ENCODE measurements at regions not wholly inside any gene's neighbourhood (a gene's known extent, or its start where the extent isn't known, plus 50 kb on each side); places are given as distances from the start of the nearest gene placed in this dataset.

GRCh38 chr2:19677825-19678518 is 223.8 kb downstream of the TTC32 start:
- DNase-seq, result no peak
- Mint-ChIP-seq H3K4me1 (no peaks in the 10 kb centered on the region), H3K27ac (no peak overlapping the region), H3K27me3 (peaks cover 7% of the 10 kb centered on the region), H3K4me3 (no peak overlapping the region), H3K9me3 (ENCODE audit: insufficient read depth) (no peaks in the 10 kb centered on the region)
- Histone ChIP-seq H2AFZ (ENCODE audit: insufficient read depth, low read depth, low read length, poor library complexity, severe bottlenecking) (no peak overlapping the region), H3K9me3 (ENCODE audit: control extremely low read depth in 1 of 3, control insufficient read depth in 2 of 3, insufficient read depth in 1 of 3, low read length in 2 of 3) (peaks cover 0 to 4% (median 0%) of the 10 kb centered on the region in 3 donors), H4K20me1 (ENCODE audit: control insufficient read depth, insufficient read depth, low read length, poor library complexity, severe bottlenecking) (no peaks in the 10 kb centered on the region), H3K27ac (ENCODE audit: low read length in 2 of 2) (no peak overlapping the region), H3K4me3 (ENCODE audit: control extremely low read depth in 1 of 5, extremely low read depth in 1 of 5, insufficient read depth in 1 of 5, low read depth in 2 of 5, low read length in 4 of 5) (no peak overlapping the region), H3K27me3 (replicated peaks in 1 of 4; ENCODE audit: control extremely low read depth in 1 of 4, control insufficient read depth in 3 of 4, insufficient read depth in 4 of 4, low read length in 3 of 4) (no peaks in the 10 kb centered on the region), H3K4me1 (ENCODE audit: control insufficient read depth in 2 of 2, insufficient read depth in 2 of 2, low read length in 2 of 2) (no peaks in the 10 kb centered on the region), H3K9ac (ENCODE audit: low read length) (no peak overlapping the region), H3K36me3 (replicated peaks in 1 of 2; ENCODE audit: control extremely low read depth in 1 of 2, control insufficient read depth in 1 of 2, extremely low read depth in 1 of 2, insufficient read depth in 2 of 2, low read length in 1 of 2) (no peaks in the 10 kb centered on the region), H3K4me2 (replicated peaks; ENCODE audit: low read depth, low read length, poor library complexity, severe bottlenecking) (no peak overlapping the region), H3K79me2 (ENCODE audit: control insufficient read depth, insufficient read depth, low read length) (no peaks in the 10 kb centered on the region)
- ATAC-seq (ENCODE audit: low read depth), result no peak
- TF ChIP-seq CTCF (IDR thresholded peaks at IDR 0.05) (no peak), EZH2 (IDR thresholded peaks at IDR 0.05; ENCODE audit: borderline replicate concordance, insufficient read depth, low read depth, low read length, poor library complexity, severe bottlenecking) (no peak)
- ChIA-PET POLR2A (no interaction called here), CTCF (no interaction called here)
- intact Hi-C loops (cut with micrococcal nuclease), result no loop called here
- WGBS (ENCODE audit: insufficient coverage), result 80% methylated on average over 16 of the region's 17 CpGs

DNA sequence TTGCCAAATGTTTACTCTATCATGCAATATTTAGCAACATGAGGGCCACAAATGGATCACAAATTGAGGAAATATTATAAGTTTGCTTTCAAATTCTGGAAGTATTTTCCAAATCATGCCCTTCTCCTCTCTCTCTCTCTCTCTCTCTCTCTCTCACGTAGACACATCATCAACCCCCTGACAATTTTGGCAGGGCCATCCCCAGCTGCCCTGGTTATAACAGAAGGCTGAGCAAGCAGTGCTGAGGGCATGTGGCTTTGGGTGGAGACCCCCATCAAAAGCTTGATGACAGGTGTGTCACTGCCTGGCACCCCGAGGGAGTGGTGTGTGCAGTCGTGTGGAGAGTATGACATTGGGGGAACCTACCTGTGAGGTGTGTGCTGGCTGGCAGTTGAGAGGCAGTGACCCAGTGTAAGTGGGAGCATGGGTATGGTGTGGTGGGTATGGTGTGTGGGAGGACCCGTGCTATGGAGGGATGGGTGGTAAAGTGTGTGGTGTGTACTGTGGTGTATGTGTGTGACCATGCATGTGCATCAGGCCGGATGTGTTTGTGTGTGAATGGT is 224.5 kb downstream of the TTC32 start:
- H3K79me2 ChIP-seq (ENCODE audit: control insufficient read depth, insufficient read depth, low read length), result no peaks in the 10 kb centered on the region
- no peaks in the 10 kb centered on the region for H3K27me3 ChIP-seq (replicated peaks in 1 of 4; ENCODE audit: control extremely low read depth in 1 of 4, control insufficient read depth in 3 of 4, insufficient read depth in 4 of 4, low read length in 3 of 4)
- no peaks in the 10 kb centered on the region for H4K20me1 ChIP-seq (ENCODE audit: control insufficient read depth, insufficient read depth, low read length, poor library complexity, severe bottlenecking)
- DNase-seq (no peak), ATAC-seq (ENCODE audit: low read depth) (no peak)
- H3K4me1 ChIP-seq (ENCODE audit: control insufficient read depth in 2 of 2, insufficient read depth in 2 of 2, low read length in 2 of 2), result no peaks in the 10 kb centered on the region
- no peak overlapping the region for H3K9ac ChIP-seq (ENCODE audit: low read length)
- TF ChIP-seq EZH2 (IDR thresholded peaks at IDR 0.05; ENCODE audit: borderline replicate concordance, insufficient read depth, low read depth, low read length, poor library complexity, severe bottlenecking), result no peak
- TF ChIP-seq CTCF (IDR thresholded peaks at IDR 0.05), result no peak
- H3K27me3 Mint-ChIP-seq, result peaks cover 7% of the 10 kb centered on the region
- H3K27ac Mint-ChIP-seq, result no peak overlapping the region
- intact Hi-C loops (cut with micrococcal nuclease), result no loop called here
- H3K4me2 ChIP-seq (replicated peaks; ENCODE audit: low read depth, low read length, poor library complexity, severe bottlenecking), result no peak overlapping the region
- no peak overlapping the region for H3K4me3 ChIP-seq (ENCODE audit: control extremely low read depth in 1 of 5, extremely low read depth in 1 of 5, insufficient read depth in 1 of 5, low read depth in 2 of 5, low read length in 4 of 5)
- no peak overlapping the region for H3K4me3 Mint-ChIP-seq
- H3K36me3 ChIP-seq (replicated peaks in 1 of 2; ENCODE audit: control extremely low read depth in 1 of 2, control insufficient read depth in 1 of 2, extremely low read depth in 1 of 2, insufficient read depth in 2 of 2, low read length in 1 of 2), result no peaks in the 10 kb centered on the region
- no peak overlapping the region for H3K27ac ChIP-seq (ENCODE audit: low read length in 2 of 2)
- CTCF ChIA-PET, result no interaction called here
- H2AFZ ChIP-seq (ENCODE audit: insufficient read depth, low read depth, low read length, poor library complexity, severe bottlenecking), result no peak overlapping the region
- no peaks in the 10 kb centered on the region for H3K4me1 Mint-ChIP-seq
- H3K9me3 Mint-ChIP-seq (ENCODE audit: insufficient read depth), result no peaks in the 10 kb centered on the region
- 77% methylated on average over 4 of the region's 5 CpGs for WGBS (ENCODE audit: insufficient coverage)
- POLR2A ChIA-PET, result no interaction called here
- H3K9me3 ChIP-seq (ENCODE audit: control extremely low read depth in 1 of 3, control insufficient read depth in 2 of 3, insufficient read depth in 1 of 3, low read length in 2 of 3), result peaks cover 0 to 4% (median 0%) of the 10 kb centered on the region in 3 donors

Measured in B cell (primary cell).